ENCODE measurements at regions not wholly inside any gene's neighbourhood (a gene's known extent, or its start where the extent isn't known, plus 50 kb on each side); places are given as distances from the start of the nearest gene placed in this dataset. TPM values are rescaled to one million over a fixed set of nuclear protein-coding genes. Genes with fewer than 3 reads are reported as not detected.
"Not testable (repeated sequence)": the region's sequence is repeated elsewhere in the genome, so short reads cannot be mapped to it uniquely, and the experiment has no call there.

GRCh38 chr10:56466005-56466404, 104.9 kb upstream of the ZWINT start:
- 53 to 59% methylated on average over 6 of the region's 6 CpGs for WGBS, 2 experiments (ENCODE audit: low coverage in 1 of 2, low lambda C conversion rate in 2 of 2, missing lambda C conversion rate in 2 of 2)
- in situ Hi-C loops (cut with MboI): no loop called here
- Histone ChIP-seq H3K4me3 (no peak overlapping the region), H4K20me1 (ENCODE audit: insufficient read depth) (no peaks in the 10 kb centered on the region), H3K9me2 (ENCODE audit: insufficient read depth) (no peaks in the 10 kb centered on the region), H3K27me3 (replicated peaks; ENCODE audit: insufficient read depth) (no peaks in the 10 kb centered on the region), H3K27ac (no peak overlapping the region), H3K9ac (no peak overlapping the region), H3K36me3 (ENCODE audit: low read depth) (no peaks in the 10 kb centered on the region), H3F3A (ENCODE audit: insufficient read depth) (no peaks in the 10 kb centered on the region), H3K9me3 (ENCODE audit: low read depth) (no peaks in the 10 kb centered on the region), H2AFZ (no peak overlapping the region), H3K79me2 (ENCODE audit: insufficient read depth) (no peaks in the 10 kb centered on the region), H3K4me1 (ENCODE audit: insufficient read depth) (no peaks in the 10 kb centered on the region), H3K4me2 (ENCODE audit: unreplicated experiment) (no peak overlapping the region)
- TF ChIP-seq EZH2phosphoT487 (IDR thresholded peaks at IDR 0.05; ENCODE audit: insufficient read depth, low read depth): no peak
- TF ChIP-seq EZH2 (IDR thresholded peaks at IDR 0.05; ENCODE audit: insufficient read depth, poor library complexity, severe bottlenecking): no peak
- no peak for DNase-seq

DNA sequence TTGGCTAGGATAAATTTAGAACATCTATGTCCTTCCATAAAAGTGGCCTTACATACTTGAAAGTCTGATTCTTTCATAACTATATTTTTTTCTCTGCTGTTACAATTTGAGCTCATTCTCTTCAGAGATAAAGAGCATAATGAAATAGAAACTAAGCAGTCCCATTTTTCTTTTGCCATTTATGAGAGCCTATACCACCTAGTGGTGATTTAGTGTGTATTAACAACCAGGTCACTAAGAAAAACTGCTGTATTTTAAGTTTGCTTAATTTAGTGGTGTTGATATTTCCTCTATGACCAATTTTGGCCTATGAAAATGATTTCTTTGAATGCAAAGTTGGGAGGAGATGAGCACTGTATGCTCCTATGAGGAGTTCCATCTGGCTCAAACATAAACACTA, 88.7 kb upstream of the ZWINT start:
- in situ Hi-C loops (cut with MboI): no loop called here
- TF ChIP-seq EZH2phosphoT487 (IDR thresholded peaks at IDR 0.05; ENCODE audit: insufficient read depth, low read depth) (no peak), EZH2 (IDR thresholded peaks at IDR 0.05; ENCODE audit: insufficient read depth, poor library complexity, severe bottlenecking) (no peak)

DNA sequence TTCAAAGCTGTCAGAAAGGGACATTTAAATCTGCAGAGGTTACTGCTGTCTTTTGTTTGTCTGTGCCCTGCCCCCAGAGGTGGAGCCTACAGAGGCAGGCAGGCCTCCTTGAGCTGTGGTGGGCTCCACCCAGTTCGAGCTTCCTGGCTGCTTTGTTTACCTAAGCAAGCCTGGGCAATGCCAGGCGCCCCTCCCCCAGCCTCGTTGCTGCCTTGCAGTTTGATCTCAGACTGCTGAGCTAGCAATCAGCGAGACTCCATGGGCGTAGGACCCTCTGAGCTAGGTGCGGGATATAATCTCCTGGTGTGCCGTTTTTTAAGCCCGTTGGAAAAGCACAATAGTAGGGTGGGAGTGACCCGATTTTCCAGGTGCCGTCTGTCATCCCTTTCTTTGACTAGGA, 86.6 kb upstream of the ZWINT start:
- H3K9me3 ChIP-seq (ENCODE audit: low read depth); in situ Hi-C loops (cut with MboI); DNase-seq; H3K4me1 ChIP-seq (ENCODE audit: insufficient read depth); H3K27me3 ChIP-seq (replicated peaks; ENCODE audit: insufficient read depth); H3K27ac ChIP-seq; H3F3A ChIP-seq (ENCODE audit: insufficient read depth); H3K4me2 ChIP-seq (ENCODE audit: unreplicated experiment); H3K36me3 ChIP-seq (ENCODE audit: low read depth); H3K9me2 ChIP-seq (ENCODE audit: insufficient read depth); H3K4me3 ChIP-seq; H4K20me1 ChIP-seq (ENCODE audit: insufficient read depth); H2AFZ ChIP-seq; H3K79me2 ChIP-seq (ENCODE audit: insufficient read depth); H3K9ac ChIP-seq: not testable (repeated sequence)
- 30 to 38% methylated on average over 10 of the region's 10 CpGs for WGBS, 2 experiments (ENCODE audit: low coverage in 1 of 2, low lambda C conversion rate in 2 of 2, missing lambda C conversion rate in 2 of 2)

More for the DNA sequence above, 88.7 kb upstream of the ZWINT start:
- Histone ChIP-seq H3K36me3 (ENCODE audit: low read depth) (no peaks in the 10 kb centered on the region), H3K4me3 (no peak overlapping the region), H3K9me2 (ENCODE audit: insufficient read depth) (0 out of 2 replicates have a peak, but pooled peaks cover 3% of the 10 kb centered on the region), H3K9ac (no peak overlapping the region), H2AFZ (no peak overlapping the region), H3K27me3 (replicated peaks; ENCODE audit: insufficient read depth) (no peaks in the 10 kb centered on the region), H3F3A (ENCODE audit: insufficient read depth) (no peaks in the 10 kb centered on the region), H3K9me3 (ENCODE audit: low read depth) (no peaks in the 10 kb centered on the region), H3K27ac (no peak overlapping the region), H4K20me1 (ENCODE audit: insufficient read depth) (no peaks in the 10 kb centered on the region), H3K79me2 (ENCODE audit: insufficient read depth) (no peaks in the 10 kb centered on the region), H3K4me1 (ENCODE audit: insufficient read depth) (no peaks in the 10 kb centered on the region), H3K4me2 (ENCODE audit: unreplicated experiment) (no peak overlapping the region)
- DNase-seq: no peak

DNA sequence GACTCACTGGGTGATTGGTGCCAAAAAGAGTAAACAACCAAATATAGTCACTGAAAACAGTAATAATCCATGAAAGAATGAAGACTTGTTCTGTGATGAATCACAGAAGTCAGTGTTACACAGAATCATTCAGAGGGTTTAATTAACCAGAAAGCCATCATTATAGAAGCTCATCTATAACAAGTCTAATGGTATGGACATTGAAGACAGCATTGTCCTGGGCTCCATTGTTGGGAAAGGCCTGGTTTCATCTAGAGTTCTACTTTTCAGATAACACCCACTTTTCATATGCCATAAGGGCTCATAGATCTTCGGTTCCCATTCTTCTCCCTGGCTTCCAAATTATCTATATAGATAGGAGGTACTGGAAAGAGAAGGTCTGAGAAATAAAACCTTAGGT, 80.3 kb upstream of the ZWINT start:
- H3K4me3 ChIP-seq; H3K79me2 ChIP-seq (ENCODE audit: insufficient read depth); H3K9me3 ChIP-seq (ENCODE audit: low read depth); in situ Hi-C loops (cut with MboI); H3K36me3 ChIP-seq (ENCODE audit: low read depth); H3K9me2 ChIP-seq (ENCODE audit: insufficient read depth); H3K27ac ChIP-seq; H3K4me2 ChIP-seq (ENCODE audit: unreplicated experiment); H3K9ac ChIP-seq; H3K27me3 ChIP-seq (replicated peaks; ENCODE audit: insufficient read depth); H3F3A ChIP-seq (ENCODE audit: insufficient read depth); DNase-seq; H2AFZ ChIP-seq; H4K20me1 ChIP-seq (ENCODE audit: insufficient read depth); H3K4me1 ChIP-seq (ENCODE audit: insufficient read depth): not testable (repeated sequence)
- WGBS, 2 experiments (ENCODE audit: low coverage in 1 of 2, low lambda C conversion rate in 2 of 2, missing lambda C conversion rate in 2 of 2): 0 to 4% methylated on average over 1 of the region's 1 CpG

Small RNA genes lying in the stretch of these regions (microRNA-seq; reads per million reads assigned to microRNA genes)
- not detected for gene MIR3924 (ENCODE audit: borderline number of aligned reads)

Small RNA genes lying in the stretch of these regions (small RNA-seq; reads per million reads assigned to genes)
- gene AL731534.1 (ENCODE audit: low read depth, low replicate concordance) (not detected), gene MIR3924 (ENCODE audit: low read depth, low replicate concordance) (not detected), gene RF01299 (ENCODE audit: low read depth, low replicate concordance) (6.3 reads per million, percentile 81 among the genes with 10 or more reads in this experiment)
